Hepatocyte (in vitro differentiated cells): ENCODE measurements at regions not wholly inside any gene's neighbourhood (a gene's known extent, or its start where the extent isn't known, plus 50 kb on each side); places are given as distances from the start of the nearest gene placed in this dataset.
A peak's percentile ranks its signal among the peaks of the same experiment; 100 is the strongest.

Experiments
- DNase-seq: peaks from one replicate; pipeline ENCODE4 v3.0.0-alpha.2; 2016; ENCODE audit warnings: low spot score
- H2AFZ ChIP-seq: fragments of 200-600 bp; sonication (generic); 2 replicates; pipeline ENCODE4 v1.6.0; 2016; ENCODE audit warnings: antibody characterized with exemption, mild to moderate bottlenecking
- H3K27ac ChIP-seq: fragments of 200-600 bp; sonication (generic); 2 replicates; pipeline ENCODE4 v1.5.1; 2016; ENCODE audit warnings: mild to moderate bottlenecking
- H3K27me3 ChIP-seq: fragments of 200-600 bp; sonication (generic); 2 replicates; pipeline ENCODE4 v1.6.1; 2016
- H3K36me3 ChIP-seq: fragments of 200-600 bp; sonication (generic); replicated peaks from 2 replicates; pipeline ENCODE4 v1.5.1; 2016; ENCODE audit warnings: low read depth; ENCODE audit not compliant: insufficient read depth
- H3K4me1 ChIP-seq: fragments of 200-600 bp; sonication (generic); 2 replicates; pipeline ENCODE4 v1.5.1; 2016; ENCODE audit warnings: mild to moderate bottlenecking, moderate library complexity; ENCODE audit not compliant: insufficient read depth
- H3K4me2 ChIP-seq: fragments of 200-600 bp; sonication (generic); 2 replicates; pipeline ENCODE4 v1.6.0; 2016
- H3K4me3 ChIP-seq: fragments of 200-600 bp; sonication (generic); 2 replicates; pipeline ENCODE4 v1.5.1; 2016; ENCODE audit warnings: mild to moderate bottlenecking
- H3K79me2 ChIP-seq: fragments of 200-600 bp; sonication (generic); 2 replicates; pipeline ENCODE4 v1.6.0; 2017; ENCODE audit warnings: mild to moderate bottlenecking
- H3K9me2 ChIP-seq: fragments of 200-600 bp; sonication (generic); replicated peaks from 2 replicates; pipeline ENCODE4 v1.6.0; 2017; ENCODE audit warnings: mild to moderate bottlenecking; ENCODE audit not compliant: insufficient read depth
- H3K9me3 ChIP-seq: fragments of 200-600 bp; sonication (generic); 2 replicates; pipeline ENCODE4 v1.5.1; 2016; ENCODE audit warnings: low read depth, mild to moderate bottlenecking
- H4K20me1 ChIP-seq: fragments of 200-600 bp; sonication (generic); 2 replicates; pipeline ENCODE4 v1.6.0; 2016; ENCODE audit warnings: mild to moderate bottlenecking; ENCODE audit not compliant: insufficient read depth, poor library complexity, severe bottlenecking
- CTCF ChIP-seq: fragments of 200-600 bp; sonication (generic); IDR thresholded peaks from 2 replicates; pipeline ENCODE4 v1.5.1; 2016; ENCODE audit warnings: antibody characterized with exemption, mild to moderate bottlenecking; ENCODE audit not compliant: poor library complexity
- EZH2 ChIP-seq: fragments of 200-600 bp; sonication (generic); IDR thresholded peaks from 2 replicates; pipeline ENCODE4 v1.6.1; 2016; ENCODE audit warnings: antibody characterized with exemption, mild to moderate bottlenecking, borderline replicate concordance
- EZH2phosphoT487 ChIP-seq: fragments of 200-600 bp; sonication (generic); IDR thresholded peaks from one replicate; pipeline ENCODE4 v1.6.1; 2018; ENCODE audit warnings: antibody characterized with exemption, mild to moderate bottlenecking, low read depth, moderate library complexity; ENCODE audit not compliant: unreplicated experiment, severe bottlenecking
- WGBS: methylation state at CpG from one replicate; pipeline ENCODE4 v1.1.6; 2016; ENCODE audit warnings: low lambda C conversion rate; ENCODE audit errors: missing lambda C conversion rate; 5-methylcytosine and 5-hydroxymethylcytosine counted together

GRCh38 chr2:16395601-16396000, 270.0 kb downstream of the CYRIA start:
- WGBS = 96% methylated on average over 1 of the region's 1 CpG
- no peak overlapping the region for H3K27ac ChIP-seq
- no peaks in the 10 kb centered on the region for H3K9me2 ChIP-seq
- H4K20me1 ChIP-seq = no peaks in the 10 kb centered on the region
- peaks cover 26% of the 10 kb centered on the region for H3K4me1 ChIP-seq
- no peaks in the 10 kb centered on the region for H3K36me3 ChIP-seq
- H3K4me3 ChIP-seq = no peak overlapping the region
- TF ChIP-seq EZH2phosphoT487 (no peak), EZH2 (no peak), CTCF (no peak)
- H3K27me3 ChIP-seq = no peaks in the 10 kb centered on the region
- H2AFZ ChIP-seq = no peak overlapping the region
- no peaks in the 10 kb centered on the region for H3K9me3 ChIP-seq
- H3K4me2 ChIP-seq = no peak overlapping the region
- H3K79me2 ChIP-seq = no peaks in the 10 kb centered on the region
- no peak for DNase-seq

GRCh38 chr2:16394986-16395550, 270.6 kb downstream of the CYRIA start:
- Histone ChIP-seq H3K27ac (peak overlapping the region; percentile 90), H3K79me2 (no peaks in the 10 kb centered on the region), H3K4me2 (no peak overlapping the region), H3K4me3 (no peak overlapping the region), H3K36me3 (no peaks in the 10 kb centered on the region), H3K27me3 (no peaks in the 10 kb centered on the region), H3K9me3 (no peaks in the 10 kb centered on the region), H4K20me1 (no peaks in the 10 kb centered on the region), H3K4me1 (peaks cover 22% of the 10 kb centered on the region), H3K9me2 (no peaks in the 10 kb centered on the region), H2AFZ (no peak overlapping the region)
- no peak for DNase-seq
- 20% methylated on average over 1 of the region's 3 CpGs for WGBS
- no peak for TF ChIP-seq EZH2phosphoT487
- no peak for TF ChIP-seq CTCF
- TF ChIP-seq EZH2 = no peak

- no peaks in the 10 kb centered on the region for H3K36me3 ChIP-seq
- H3K9me2 ChIP-seq = no peaks in the 10 kb centered on the region
- no peaks in the 10 kb centered on the region for H3K27me3 ChIP-seq
- H3K79me2 ChIP-seq = no peaks in the 10 kb centered on the region
- DNase-seq = peak; percentile 67
- peaks cover 22% of the 10 kb centered on the region for H3K4me1 ChIP-seq
- H3K4me3 ChIP-seq = no peak overlapping the region
- H4K20me1 ChIP-seq = no peaks in the 10 kb centered on the region
- H3K4me2 ChIP-seq = peak overlapping the region; percentile 60
- H3K9me3 ChIP-seq = no peaks in the 10 kb centered on the region
- no peak overlapping the region for H2AFZ ChIP-seq
- no peak for TF ChIP-seq EZH2
- no peak for TF ChIP-seq CTCF
- no peak for TF ChIP-seq EZH2phosphoT487
- WGBS = 49% methylated on average over 15 of the region's 15 CpGs
- peak overlapping the region; percentile 90 for H3K27ac ChIP-seq
These were observed 271.3 kb downstream of the CYRIA start for GRCh38 chr2:16394072-16394985.
